CD14-positive monocyte (primary cell): ENCODE measurements at regions not wholly inside any gene's neighbourhood (a gene's known extent, or its start where the extent isn't known, plus 50 kb on each side); places are given as distances from the start of the nearest gene placed in this dataset.

Source experiments
- DNase-seq, 3 donors: peaks; one replicate each; pipeline ENCODE4 v3.0.0-alpha.2; 2011 to 2022
- H2AFZ ChIP-seq: 2 replicates; pipeline ENCODE4 v1.6.0; 2012; ENCODE audit warnings: mild to moderate bottlenecking, low read depth, low read length, inconsistent platforms; ENCODE audit not compliant: insufficient read depth, poor library complexity, severe bottlenecking
- H3K27ac ChIP-seq, 2 donors: 1 replicate in 1 of 2; 2 replicates in 1 of 2; pipeline ENCODE4 v1.5.1; 2012 to 2013; ENCODE audit warnings: low read length in 2 of 2, control low read depth in 1 of 2, inconsistent platforms in 1 of 2, low read depth in 1 of 2, mild to moderate bottlenecking in 1 of 2
- H3K27me3 ChIP-seq, 2 donors: one replicate each; pipeline versions ENCODE4 v1.6.0 to v1.6.1; 2011 to 2013; ENCODE audit warnings: low read length in 2 of 2; ENCODE audit not compliant: control insufficient read depth in 2 of 2, insufficient read depth in 2 of 2
- H3K36me3 ChIP-seq, 2 donors: replicated peaks in 1 of 2; 1 replicate in 1 of 2; 2 replicates in 1 of 2; pipeline versions ENCODE4 v1.5.1 to v1.6.1; 2012 to 2013; ENCODE audit warnings: low read length in 2 of 2, control low read depth in 1 of 2, inconsistent platforms in 1 of 2, mild to moderate bottlenecking in 1 of 2; ENCODE audit not compliant: insufficient read depth in 2 of 2, control insufficient read depth in 1 of 2
- H3K4me1 ChIP-seq, 2 donors: 1 replicate in 1 of 2; 2 replicates in 1 of 2; pipeline versions ENCODE4 v1.5.1 to v1.6.1; 2012 to 2013; ENCODE audit warnings: low read length in 2 of 2, control low read depth in 1 of 2, inconsistent platforms in 1 of 2, mild to moderate bottlenecking in 1 of 2, moderate library complexity in 1 of 2; ENCODE audit not compliant: insufficient read depth in 2 of 2, control insufficient read depth in 1 of 2
- H3K4me2 ChIP-seq: replicated peaks from 2 replicates; pipeline ENCODE3; 2012; ENCODE audit warnings: low read length, moderate library complexity, mild to moderate bottlenecking; ENCODE audit not compliant: poor library complexity, severe bottlenecking; ENCODE audit errors: extremely low read depth
- H3K4me3 ChIP-seq, 3 experiments: fragments of 200-600 bp in 1 of 3; sonication (generic) in 1 of 3; replicated peaks in 1 of 3; 1 replicate in 2 of 3; 2 replicates in 1 of 3; pipeline ENCODE4 v1.5.1; 2011 to 2013; ENCODE audit warnings: low read length in 3 of 3, mild to moderate bottlenecking in 3 of 3, control low read depth in 2 of 3, low read depth in 2 of 3, inconsistent platforms in 1 of 3, moderate library complexity in 1 of 3
- H3K79me2 ChIP-seq: 2 replicates; pipeline ENCODE4 v1.6.0; 2012; ENCODE audit warnings: mild to moderate bottlenecking, control low read depth, inconsistent platforms, low read length, moderate library complexity; ENCODE audit not compliant: insufficient read depth
- H3K9ac ChIP-seq: 2 replicates; pipeline ENCODE4 v1.6.0; 2017; ENCODE audit warnings: low read length, mild to moderate bottlenecking; ENCODE audit not compliant: insufficient read depth, poor library complexity, severe bottlenecking
- H3K9me3 ChIP-seq, 2 donors: replicated peaks in 1 of 2; 1 replicate in 1 of 2; 2 replicates in 1 of 2; pipeline versions ENCODE4 v1.5.1 to v1.6.1; 2012 to 2013; ENCODE audit warnings: low read length in 2 of 2, control low read depth in 1 of 2; ENCODE audit not compliant: control insufficient read depth in 1 of 2, insufficient read depth in 1 of 2
- H4K20me1 ChIP-seq: 2 replicates; pipeline ENCODE4 v1.6.0; 2012; ENCODE audit warnings: mild to moderate bottlenecking, low read length, control low read depth, moderate library complexity; ENCODE audit not compliant: insufficient read depth
- H3K27ac Mint-ChIP-seq, 7 donors: one replicate each; pipeline ENCODE4 v1.8.0; 2020; ENCODE audit warnings: mild to moderate bottlenecking in 7 of 7, mixed read lengths in 7 of 7, moderate library complexity in 6 of 7, inconsistent platforms in 2 of 7
- H3K27me3 Mint-ChIP-seq, 3 donors: one replicate each; pipeline ENCODE4 v1.8.0; 2021 to 2022; ENCODE audit warnings: low read depth in 3 of 3, mild to moderate bottlenecking in 3 of 3, mixed read lengths in 3 of 3, moderate library complexity in 3 of 3, inconsistent platforms in 1 of 3
- H3K36me3 Mint-ChIP-seq, 2 donors: one replicate each; pipeline ENCODE4 v1.8.0; 2020; ENCODE audit warnings: mixed read lengths in 2 of 2, inconsistent platforms in 1 of 2, mild to moderate bottlenecking in 1 of 2
- H3K4me1 Mint-ChIP-seq: one replicate; pipeline ENCODE4 v1.8.0; 2020; ENCODE audit warnings: mild to moderate bottlenecking, mixed read lengths
- H3K4me3 Mint-ChIP-seq, 2 donors: one replicate each; pipeline ENCODE4 v1.8.0; 2020; ENCODE audit warnings: mild to moderate bottlenecking in 2 of 2, mixed read lengths in 2 of 2, moderate library complexity in 1 of 2
- H3K9me3 Mint-ChIP-seq, 7 donors: one replicate each; pipeline ENCODE4 v1.8.0; 2020 to 2022; ENCODE audit warnings: mixed read lengths in 7 of 7, mild to moderate bottlenecking in 6 of 7, moderate library complexity in 6 of 7, inconsistent platforms in 2 of 7
- WGBS: methylation state at CpG from one replicate; pipeline ENCODE4 v1.1.5; 2013; ENCODE audit warnings: missing lambda C conversion rate; ENCODE audit not compliant: insufficient coverage; 5-methylcytosine and 5-hydroxymethylcytosine counted together
- intact Hi-C, 2 donors: fragments of 100-400 bp; cut with micrococcal nuclease; formaldehyde crosslinking; loops; one replicate each; pipeline versions ENCODE4 v1.15.0 to v1.15.1; 2023
- TF ChIP-seq, protein P1 (sequence below): fragments of 200-600 bp; IDR thresholded peaks from one replicate; pipeline ENCODE4 v1.8.0; 2022; ENCODE audit warnings: antibody characterized with exemption, mild to moderate bottlenecking

DNA sequence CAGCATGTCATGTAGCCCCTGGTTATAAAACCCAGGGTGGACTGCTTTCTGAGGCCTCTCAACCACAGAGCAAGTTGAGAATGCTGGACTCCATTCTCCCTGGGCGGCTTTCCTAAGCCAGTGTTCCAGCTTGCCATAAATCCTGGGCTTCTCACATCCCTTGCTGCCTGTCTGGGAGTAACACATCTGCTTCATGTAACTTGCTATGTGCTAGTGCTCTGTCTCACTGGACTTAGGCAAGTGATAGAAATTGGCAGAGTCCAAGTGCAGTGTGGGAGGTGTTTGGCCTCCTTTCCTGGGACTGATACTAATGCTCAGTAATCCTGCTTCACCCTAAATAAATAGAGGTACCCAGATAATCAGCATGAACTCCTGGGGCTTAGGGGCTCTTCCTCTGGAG is 277.1 kb upstream of the POM121L12 start:
- no peak for DNase-seq
- Histone ChIP-seq H3K9ac (no peak overlapping the region), H3K27me3 (no peaks in the 10 kb centered on the region), H3K27ac (no peak overlapping the region), H3K4me3 (no peak overlapping the region), H3K36me3 (no peaks in the 10 kb centered on the region), H4K20me1 (no peaks in the 10 kb centered on the region), H2AFZ (no peak overlapping the region), H3K79me2 (no peaks in the 10 kb centered on the region), H3K9me3 (peaks cover 0 to 2% of the 10 kb centered on the region in 2 donors), H3K4me1 (no peaks in the 10 kb centered on the region), H3K4me2 (no peak overlapping the region)
- Mint-ChIP-seq H3K4me3 (no peak overlapping the region), H3K9me3 (peaks cover 0 to 10% (median 3%) of the 10 kb centered on the region in 7 donors), H3K27me3 (no peaks in the 10 kb centered on the region), H3K4me1 (no peaks in the 10 kb centered on the region), H3K36me3 (no peaks in the 10 kb centered on the region), H3K27ac (no peak overlapping the region)
- 86% methylated on average over 1 of the region's 1 CpG for WGBS
- intact Hi-C loops = no loop called here
- TF ChIP-seq, protein P1, sequence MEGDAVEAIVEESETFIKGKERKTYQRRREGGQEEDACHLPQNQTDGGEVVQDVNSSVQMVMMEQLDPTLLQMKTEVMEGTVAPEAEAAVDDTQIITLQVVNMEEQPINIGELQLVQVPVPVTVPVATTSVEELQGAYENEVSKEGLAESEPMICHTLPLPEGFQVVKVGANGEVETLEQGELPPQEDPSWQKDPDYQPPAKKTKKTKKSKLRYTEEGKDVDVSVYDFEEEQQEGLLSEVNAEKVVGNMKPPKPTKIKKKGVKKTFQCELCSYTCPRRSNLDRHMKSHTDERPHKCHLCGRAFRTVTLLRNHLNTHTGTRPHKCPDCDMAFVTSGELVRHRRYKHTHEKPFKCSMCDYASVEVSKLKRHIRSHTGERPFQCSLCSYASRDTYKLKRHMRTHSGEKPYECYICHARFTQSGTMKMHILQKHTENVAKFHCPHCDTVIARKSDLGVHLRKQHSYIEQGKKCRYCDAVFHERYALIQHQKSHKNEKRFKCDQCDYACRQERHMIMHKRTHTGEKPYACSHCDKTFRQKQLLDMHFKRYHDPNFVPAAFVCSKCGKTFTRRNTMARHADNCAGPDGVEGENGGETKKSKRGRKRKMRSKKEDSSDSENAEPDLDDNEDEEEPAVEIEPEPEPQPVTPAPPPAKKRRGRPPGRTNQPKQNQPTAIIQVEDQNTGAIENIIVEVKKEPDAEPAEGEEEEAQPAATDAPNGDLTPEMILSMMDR = no peak

DNA sequence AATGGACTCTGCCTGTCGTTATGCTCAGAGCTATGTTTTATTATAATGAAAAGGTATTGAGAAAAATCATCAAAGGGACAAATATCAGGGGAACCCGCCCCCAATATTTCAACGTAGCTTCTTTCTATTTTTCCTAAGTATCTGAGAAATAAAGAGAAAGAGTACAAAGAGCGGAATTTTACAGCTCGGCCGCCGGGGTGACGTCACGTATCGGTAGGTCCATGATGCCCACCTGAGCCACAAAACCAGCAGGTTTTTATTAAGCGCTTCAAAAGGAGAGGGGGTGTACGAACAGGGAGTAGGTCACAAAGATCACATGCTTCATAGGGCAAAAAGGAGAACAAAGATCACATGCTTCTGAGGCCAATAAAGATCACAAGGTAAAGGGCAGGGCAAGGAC is 281.6 kb upstream of the POM121L12 start:
- Histone ChIP-seq H3K36me3 (no peaks in the 10 kb centered on the region), H3K9me3 (no peaks in the 10 kb centered on the region), H3K4me3 (no peak overlapping the region), H3K9ac (no peak overlapping the region), H3K4me1 (no peaks in the 10 kb centered on the region), H3K4me2 (no peak overlapping the region), H3K79me2 (no peaks in the 10 kb centered on the region), H4K20me1 (no peaks in the 10 kb centered on the region), H2AFZ (no peak overlapping the region), H3K27me3 (no peaks in the 10 kb centered on the region), H3K27ac (no peak overlapping the region)
- Mint-ChIP-seq H3K36me3 (no peaks in the 10 kb centered on the region), H3K4me3 (no peak overlapping the region), H3K27me3 (no peaks in the 10 kb centered on the region), H3K27ac (no peak overlapping the region), H3K9me3 (peaks cover 0 to 5% (median 2%) of the 10 kb centered on the region in 7 donors), H3K4me1 (no peaks in the 10 kb centered on the region)
- DNase-seq = no peak
- 93% methylated on average over 3 of the region's 12 CpGs for WGBS
- TF ChIP-seq, protein P1 = no peak
- intact Hi-C loops = no loop called here
